HUES64 (cell line): ENCODE measurements at regions not wholly inside any gene's neighbourhood (a gene's known extent, or its start where the extent isn't known, plus 50 kb on each side); places are given as distances from the start of the nearest gene placed in this dataset.

Experiments
- H3K27ac ChIP-seq: 2 replicates; pipeline ENCODE4 v1.7.0; 2013; ENCODE audit warnings: low read depth, low read length, inconsistent platforms
- H3K27me3 ChIP-seq: 2 replicates; pipeline ENCODE4 v1.6.1; 2013; ENCODE audit warnings: mild to moderate bottlenecking, low read length; ENCODE audit not compliant: insufficient read depth
- H3K36me3 ChIP-seq: 2 replicates; pipeline ENCODE4 v1.6.1; 2013; ENCODE audit warnings: mild to moderate bottlenecking, low read length; ENCODE audit not compliant: insufficient read depth
- H3K4me1 ChIP-seq: 2 replicates; pipeline ENCODE4 v1.6.1; 2013; ENCODE audit warnings: mild to moderate bottlenecking, low read length, moderate library complexity; ENCODE audit not compliant: insufficient read depth
- H3K4me3 ChIP-seq: 2 replicates; pipeline ENCODE4 v1.5.1; 2013; ENCODE audit warnings: mild to moderate bottlenecking, low read length, moderate library complexity
- H3K9ac ChIP-seq: 2 replicates; pipeline ENCODE4 v1.6.1; 2013; ENCODE audit warnings: mild to moderate bottlenecking, low read depth, low read length
- H3K9me3 ChIP-seq: 2 replicates; pipeline ENCODE4 v1.6.1; 2013; ENCODE audit warnings: low read depth, low read length; ENCODE audit not compliant: insufficient read depth
- WGBS: fragments of 150-250, 120-280 bp; methylation state at CpG from one replicate; pipeline ENCODE4 v1.1.7; 2013; ENCODE audit warnings: missing lambda C conversion rate; 5-methylcytosine and 5-hydroxymethylcytosine counted together

- H3K9me3 ChIP-seq = no peaks in the 10 kb centered on the region
- 100% methylated on average over 1 of the region's 1 CpG for WGBS
- H3K36me3 ChIP-seq = no peaks in the 10 kb centered on the region
- H3K4me1 ChIP-seq = peaks cover 2% of the 10 kb centered on the region; the same call in 1 of the 2 replicates
- H3K9ac ChIP-seq = no peak overlapping the region
- no peak overlapping the region for H3K27ac ChIP-seq
- no peaks in the 10 kb centered on the region for H3K27me3 ChIP-seq
- no peak overlapping the region for H3K4me3 ChIP-seq
These were observed 84.1 kb upstream of the NEGR1 start for GRCh38 chr1:72366466-72366865.

- H3K36me3 ChIP-seq = no peaks in the 10 kb centered on the region
These were observed 83.4 kb upstream of the NEGR1 start for GRCh38 chr1:72365693-72366092.

GRCh38 chr1:72362538-72362937 lies 80.2 kb upstream of the NEGR1 start:
- Histone ChIP-seq H3K36me3 (no peaks in the 10 kb centered on the region), H3K27me3 (no peaks in the 10 kb centered on the region), H3K9ac (no peak overlapping the region), H3K27ac (no peak overlapping the region), H3K9me3 (no peaks in the 10 kb centered on the region), H3K4me1 (no peaks in the 10 kb centered on the region), H3K4me3 (no peak overlapping the region)
- WGBS = 100% methylated on average over 1 of the region's 1 CpG

More at GRCh38 chr1:72365693-72366092, 83.4 kb upstream of the NEGR1 start:
- Histone ChIP-seq H3K9me3 (no peaks in the 10 kb centered on the region), H3K4me1 (no peaks in the 10 kb centered on the region), H3K4me3 (no peak overlapping the region), H3K27me3 (no peaks in the 10 kb centered on the region), H3K9ac (no peak overlapping the region), H3K27ac (no peak overlapping the region)
- WGBS = 96% methylated on average over 2 of the region's 3 CpGs

GRCh38 chr1:72357411-72357810 lies 75.1 kb upstream of the NEGR1 start:
- Histone ChIP-seq H3K9me3 (no peaks in the 10 kb centered on the region), H3K36me3 (no peaks in the 10 kb centered on the region), H3K27me3 (no peaks in the 10 kb centered on the region), H3K27ac (no peak overlapping the region), H3K9ac (no peak overlapping the region), H3K4me1 (no peaks in the 10 kb centered on the region), H3K4me3 (no peak overlapping the region)
- WGBS = 100% methylated on average over 1 of the region's 1 CpG

- no peak overlapping the region for H3K9ac ChIP-seq
- H3K4me3 ChIP-seq = no peak overlapping the region
- no peaks in the 10 kb centered on the region for H3K4me1 ChIP-seq
- 95% methylated on average over 2 of the region's 3 CpGs for WGBS
- no peaks in the 10 kb centered on the region for H3K36me3 ChIP-seq
- no peak overlapping the region for H3K27ac ChIP-seq
- no peaks in the 10 kb centered on the region for H3K9me3 ChIP-seq
- H3K27me3 ChIP-seq = no peaks in the 10 kb centered on the region
These were observed 73.6 kb upstream of the NEGR1 start for GRCh38 chr1:72355899-72356298.

GRCh38 chr1:72341661-72342060 lies 59.3 kb upstream of the NEGR1 start:
- Histone ChIP-seq H3K27me3 (no peaks in the 10 kb centered on the region), H3K4me1 (no peaks in the 10 kb centered on the region), H3K4me3 (no peak overlapping the region), H3K36me3 (no peaks in the 10 kb centered on the region), H3K9ac (no peak overlapping the region), H3K9me3 (no peaks in the 10 kb centered on the region), H3K27ac (no peak overlapping the region)
- 75% methylated on average over 1 of the region's 1 CpG for WGBS

- Histone ChIP-seq H3K9me3 (no peaks in the 10 kb centered on the region), H3K9ac (no peak overlapping the region), H3K27me3 (no peaks in the 10 kb centered on the region), H3K4me3 (no peak overlapping the region), H3K27ac (no peak overlapping the region), H3K36me3 (no peaks in the 10 kb centered on the region), H3K4me1 (no peaks in the 10 kb centered on the region)
- no CpG with 5 or more reads among the region's 1 CpG for WGBS
These were observed 54.4 kb upstream of the NEGR1 start for GRCh38 chr1:72336776-72337175.
